Testis (tissue), 2 donors: ENCODE measurements at regions not wholly inside any gene's neighbourhood (a gene's known extent, or its start where the extent isn't known, plus 50 kb on each side); places are given as distances from the start of the nearest gene placed in this dataset.
"Not testable (repeated sequence)": the region's sequence is repeated elsewhere in the genome, so short reads cannot be mapped to it uniquely, and the experiment has no call there.

ENCODE experiments used
- DNase-seq: peaks from one replicate; pipeline ENCODE4 v3.0.0-alpha.2; 2019
- H3K27ac ChIP-seq, 2 donors: fragments of 200-600 bp; sonication (generic); one replicate each; pipeline ENCODE4 v1.5.1; 2019
- H3K27me3 ChIP-seq: fragments of 200-600 bp; sonication (generic); one replicate; pipeline ENCODE4 v1.5.1; 2019
- H3K36me3 ChIP-seq: fragments of 200-600 bp; sonication (generic); one replicate; pipeline ENCODE4 v1.5.1; 2017; ENCODE audit warnings: low read depth; ENCODE audit errors: missing control alignments
- H3K4me1 ChIP-seq: fragments of 200-600 bp; sonication (generic); one replicate; pipeline ENCODE4 v1.5.1; 2019
- H3K4me3 ChIP-seq, 2 donors: fragments of 200-600 bp; sonication (generic); one replicate each; pipeline ENCODE4 v1.5.1; 2017 to 2019
- H3K9me3 ChIP-seq: fragments of 200-600 bp; sonication (generic); one replicate; pipeline ENCODE4 v1.5.1; 2017
- CTCF ChIP-seq, 3 experiments: fragments of 450-650 bp in 2 of 3; fragments of 200-600 bp in 1 of 3; sonication (generic) in 1 of 3; IDR thresholded peaks; one replicate each; pipeline ENCODE4 v1.5.1; 2016 to 2019; ENCODE audit warnings: antibody characterized with exemption in 3 of 3, mild to moderate bottlenecking in 2 of 3, moderate library complexity in 1 of 3
- POLR2A ChIP-seq: fragments of 450-650 bp; IDR thresholded peaks from one replicate; pipeline ENCODE4 v1.6.1; 2017; ENCODE audit warnings: antibody characterized with exemption, mild to moderate bottlenecking, moderate library complexity
- WGBS, 2 donors: methylation state at CpG; one replicate each; pipeline ENCODE4 v1.1.5; 2018; 5-methylcytosine and 5-hydroxymethylcytosine counted together
- intact Hi-C: fragments of 100-400 bp; cut with DNase I; formaldehyde crosslinking; loops from one replicate; pipeline ENCODE4 v1.15.1; 2023; ENCODE audit warnings: low total_unique reads

DNA sequence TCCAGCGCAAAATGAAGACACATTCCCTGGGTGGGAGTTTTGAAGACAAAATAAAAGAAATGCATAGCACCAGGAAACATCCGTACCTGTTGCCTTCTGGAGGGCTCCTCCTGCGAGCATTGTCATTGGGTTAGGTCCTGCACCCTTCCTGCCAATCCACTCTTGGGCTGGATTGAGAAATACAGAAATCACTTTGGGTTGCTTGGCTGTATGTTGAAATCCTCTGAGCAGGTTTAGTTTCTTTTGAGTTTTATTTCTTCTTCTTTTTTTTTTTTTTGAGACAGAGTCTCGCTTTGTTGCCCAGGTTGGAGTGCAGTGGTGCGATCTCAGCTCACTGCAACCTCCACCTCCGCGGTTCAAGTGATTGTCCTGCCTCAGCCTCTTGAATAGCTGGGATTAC is 67.6 kb downstream of the ARF6 start:
- Histone ChIP-seq H3K4me1 (no peaks in the 10 kb centered on the region), H3K9me3 (no peaks in the 10 kb centered on the region), H3K36me3 (no peaks in the 10 kb centered on the region), H3K27ac (no peak overlapping the region), H3K4me3 (no peak overlapping the region), H3K27me3 (no peaks in the 10 kb centered on the region)
- no peak for TF ChIP-seq POLR2A
- WGBS, 2 donors, result 80 to 82% methylated on average over 7 of the region's 7 CpGs
- no peak for DNase-seq
- intact Hi-C loops, result no loop called here

DNA sequence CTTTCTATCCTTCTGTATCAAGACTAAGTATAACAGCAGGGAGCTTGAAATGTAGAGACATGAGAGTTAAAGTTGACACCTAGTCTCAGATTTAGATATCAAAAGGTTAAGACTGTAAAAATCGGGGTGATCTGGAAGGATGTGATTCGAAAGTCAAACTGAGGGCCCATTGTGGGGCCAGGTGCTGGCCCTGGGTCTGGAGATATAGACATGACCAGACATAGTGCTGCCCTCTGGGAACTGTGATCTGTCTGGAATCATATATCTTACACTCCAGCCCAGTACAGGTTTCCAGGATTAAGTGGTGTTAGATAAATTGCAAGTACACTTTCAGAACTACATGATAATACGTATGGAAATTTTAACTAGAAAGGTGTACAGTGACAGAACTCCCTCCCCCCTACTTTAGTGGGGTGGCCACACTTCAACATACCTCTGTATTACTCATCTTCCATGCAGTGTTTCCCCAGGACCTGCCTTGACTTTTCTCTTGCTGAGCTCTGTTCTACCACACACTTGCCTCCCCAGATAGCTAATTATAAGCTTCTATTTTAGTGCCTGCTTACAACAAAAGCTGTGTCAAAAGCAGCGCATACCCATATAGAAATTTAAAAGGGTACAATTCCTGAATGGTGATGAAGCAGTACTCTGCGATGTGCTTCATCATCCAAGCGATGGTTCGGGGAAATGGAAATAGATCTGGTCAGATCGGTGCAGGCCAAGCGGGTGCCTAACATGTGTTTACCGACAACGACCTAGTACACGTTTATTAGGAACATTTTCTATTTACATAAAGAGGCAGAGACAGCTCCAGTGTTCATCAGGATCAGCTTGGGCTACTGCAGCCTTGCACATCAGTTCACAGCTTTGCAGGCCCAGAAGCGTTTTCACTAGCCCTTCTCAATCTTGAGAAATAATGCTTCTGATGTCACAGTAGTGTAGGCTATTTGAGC is 68.7 kb downstream of the ARF6 start:
- H3K27ac ChIP-seq, result no peak overlapping the region
- no peak for DNase-seq
- no peaks in the 10 kb centered on the region for H3K36me3 ChIP-seq
- H3K4me3 ChIP-seq, result no peak overlapping the region
- intact Hi-C loops, result no loop called here
- no peaks in the 10 kb centered on the region for H3K27me3 ChIP-seq
- no peak for TF ChIP-seq CTCF (IDR thresholded peaks at IDR 0.05)
- TF ChIP-seq POLR2A, result no peak
- no peaks in the 10 kb centered on the region for H3K9me3 ChIP-seq
- no peaks in the 10 kb centered on the region for H3K4me1 ChIP-seq
- 94 to 95% methylated on average over 13 of the region's 13 CpGs for WGBS, 2 donors

DNA sequence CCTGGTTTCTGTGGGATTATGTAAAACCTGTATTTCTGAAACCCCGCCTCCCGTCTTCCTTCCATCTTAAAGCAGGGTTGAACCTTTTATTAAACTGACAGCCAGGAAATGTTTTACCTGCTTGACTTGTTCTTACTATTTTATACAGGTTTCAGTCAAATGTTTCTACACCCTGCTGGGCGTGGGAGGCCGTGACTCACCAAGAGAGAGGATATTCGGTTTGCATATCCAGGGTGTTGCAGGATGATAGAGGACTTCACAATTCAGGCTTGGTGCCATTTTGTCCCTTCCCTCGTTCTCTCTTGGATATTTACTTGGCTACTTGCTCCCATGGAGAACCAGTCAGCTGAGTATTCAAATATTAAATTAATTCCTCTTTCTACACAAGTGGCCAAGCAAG is 69.7 kb downstream of the ARF6 start:
- Histone ChIP-seq H3K36me3 (no peaks in the 10 kb centered on the region), H3K27me3 (no peaks in the 10 kb centered on the region), H3K4me1 (no peaks in the 10 kb centered on the region), H3K9me3 (no peaks in the 10 kb centered on the region), H3K27ac (no peak overlapping the region), H3K4me3 (no peak overlapping the region)
- WGBS, 2 donors, result 95 to 97% methylated on average over 6 of the region's 6 CpGs
- intact Hi-C loops, result no loop called here
- TF ChIP-seq CTCF (IDR thresholded peaks at IDR 0.05) (no peak), POLR2A (no peak)
- no peak for DNase-seq

- WGBS, 2 donors, result 89 to 96% methylated on average over 8 of the region's 8 CpGs
- H3K27ac ChIP-seq, H3K4me3 ChIP-seq, DNase-seq, intact Hi-C loops, H3K36me3 ChIP-seq, H3K27me3 ChIP-seq, H3K9me3 ChIP-seq: not testable (repeated sequence)
- peaks cover 10% of the 10 kb centered on the region for H3K4me1 ChIP-seq
Measured at GRCh38 chr14:49965068-49965651, 72.3 kb downstream of the ARF6 start.

DNA sequence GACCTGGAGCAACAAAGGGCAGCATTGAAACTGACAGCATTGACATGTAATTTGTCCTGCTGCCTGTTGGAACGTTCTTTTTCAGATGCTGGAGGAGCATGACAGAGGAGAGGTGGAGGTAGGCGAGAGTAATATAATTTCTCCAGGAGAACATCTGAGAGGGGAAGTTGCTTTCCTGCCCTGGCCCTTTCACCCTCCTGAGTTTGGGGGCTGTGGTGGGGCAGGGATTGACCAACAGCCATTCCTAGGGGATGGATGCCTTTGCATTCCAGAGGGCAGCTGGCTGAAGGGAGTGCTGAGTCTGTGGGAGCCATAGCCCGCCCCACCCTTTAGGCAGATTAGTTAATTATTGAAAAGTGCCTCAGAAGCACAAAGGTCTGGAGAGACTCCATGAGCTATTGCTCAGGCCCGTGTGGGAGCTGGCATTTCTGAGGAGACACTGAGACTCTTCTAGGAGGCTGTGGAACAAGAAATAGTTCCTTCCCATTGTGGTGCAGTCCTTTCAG is 73.5 kb downstream of the ARF6 start:
- no peak overlapping the region for H3K4me3 ChIP-seq
- WGBS, 2 donors, result 52 to 60% methylated on average over 4 of the region's 4 CpGs
- H3K27ac ChIP-seq, result no peak overlapping the region
- DNase-seq, result no peak
- intact Hi-C loops, result no loop called here
- no peaks in the 10 kb centered on the region for H3K27me3 ChIP-seq
- no peaks in the 10 kb centered on the region for H3K9me3 ChIP-seq
- TF ChIP-seq CTCF (IDR thresholded peaks at IDR 0.05), result no peak
- TF ChIP-seq POLR2A, result no peak
- no peaks in the 10 kb centered on the region for H3K36me3 ChIP-seq
- peaks cover 19% of the 10 kb centered on the region for H3K4me1 ChIP-seq
